HUES6 (cell line): ENCODE measurements at regions not wholly inside any gene's neighbourhood (a gene's known extent, or its start where the extent isn't known, plus 50 kb on each side); places are given as distances from the start of the nearest gene placed in this dataset.

Experiments
- H3K27ac ChIP-seq: 2 replicates; pipeline ENCODE4 v1.7.0; 2013; ENCODE audit warnings: low read depth, mild to moderate bottlenecking, low read length, inconsistent platforms
- H3K27me3 ChIP-seq: 2 replicates; pipeline ENCODE4 v1.6.1; 2013; ENCODE audit warnings: low read length; ENCODE audit not compliant: control insufficient read depth, insufficient read depth
- H3K36me3 ChIP-seq: 2 replicates; pipeline ENCODE4 v1.6.1; 2013; ENCODE audit warnings: low read length; ENCODE audit not compliant: control insufficient read depth, insufficient read depth
- H3K4me1 ChIP-seq: 2 replicates; pipeline ENCODE4 v1.6.1; 2013; ENCODE audit warnings: low read length; ENCODE audit not compliant: control insufficient read depth, insufficient read depth
- H3K4me3 ChIP-seq: 2 replicates; pipeline ENCODE4 v1.5.1; 2013; ENCODE audit warnings: low read depth, low read length
- H3K9ac ChIP-seq: one replicate; pipeline ENCODE4 v1.6.1; 2013; ENCODE audit warnings: mild to moderate bottlenecking, low read length
- H3K9me3 ChIP-seq: 2 replicates; pipeline ENCODE4 v1.6.1; 2013; ENCODE audit warnings: low read depth, low read length; ENCODE audit not compliant: control insufficient read depth, insufficient read depth

- H3K36me3 ChIP-seq, result no peaks in the 10 kb centered on the region
- no peaks in the 10 kb centered on the region for H3K27me3 ChIP-seq
- no peak overlapping the region for H3K9ac ChIP-seq
- H3K4me1 ChIP-seq, result peaks cover 21% of the 10 kb centered on the region
- H3K4me3 ChIP-seq, result no peak overlapping the region; the same call in 1 of the 2 replicates
- no peaks in the 10 kb centered on the region for H3K9me3 ChIP-seq
- H3K27ac ChIP-seq, result no peak overlapping the region
Observed at GRCh38 chr7:27344471-27344870, 101.9 kb downstream of the EVX1 start.

GRCh38 chr7:27345164-27345887, 102.7 kb downstream of the EVX1 start:
- Histone ChIP-seq H3K27ac (no peak overlapping the region), H3K36me3 (no peaks in the 10 kb centered on the region), H3K9me3 (no peaks in the 10 kb centered on the region), H3K9ac (no peak overlapping the region), H3K27me3 (no peaks in the 10 kb centered on the region), H3K4me1 (peaks cover 21% of the 10 kb centered on the region), H3K4me3 (no peak overlapping the region)

GRCh38 chr7:27345997-27346396, 103.4 kb downstream of the EVX1 start:
- H3K9ac ChIP-seq, result no peak overlapping the region
- H3K4me1 ChIP-seq, result peaks cover 21% of the 10 kb centered on the region
- H3K36me3 ChIP-seq, result no peaks in the 10 kb centered on the region
- H3K9me3 ChIP-seq, result no peaks in the 10 kb centered on the region
- no peak overlapping the region for H3K27ac ChIP-seq
- H3K27me3 ChIP-seq, result no peaks in the 10 kb centered on the region
- no peak overlapping the region for H3K4me3 ChIP-seq

DNA sequence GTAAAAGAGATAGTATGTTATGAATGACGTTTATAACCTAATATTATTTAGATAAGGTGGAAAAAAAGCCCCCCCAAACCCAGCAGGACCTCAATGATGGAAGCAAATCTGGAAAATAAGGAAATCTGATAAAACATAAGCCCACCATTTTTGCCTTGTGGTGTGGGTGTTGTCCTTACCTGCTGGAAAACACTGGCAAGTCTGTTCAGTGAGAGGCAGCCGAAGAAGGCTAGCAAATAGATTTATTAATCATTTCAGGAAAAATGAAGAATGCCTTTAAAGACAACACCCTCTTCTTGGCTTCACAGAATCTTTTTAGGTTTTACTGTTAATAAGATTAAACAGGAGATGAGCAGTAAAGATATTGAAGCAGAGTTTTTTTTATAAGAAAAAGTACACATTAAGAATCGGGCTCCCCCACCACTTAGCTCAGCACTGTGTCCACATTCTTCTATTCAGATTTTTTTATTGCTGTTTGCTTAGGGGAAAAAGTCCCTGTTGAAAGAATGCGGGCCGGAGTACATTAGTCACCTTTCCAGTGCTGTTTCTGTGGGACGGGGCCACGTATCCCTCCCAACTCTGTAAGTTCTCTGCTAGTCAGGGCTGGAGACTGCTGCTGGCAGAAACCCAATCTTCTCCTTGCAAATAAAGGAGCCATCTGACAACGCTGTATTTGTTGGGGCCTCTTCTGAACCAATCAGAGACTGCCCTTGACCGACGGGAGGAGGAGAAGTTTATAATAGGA, 104.1 kb downstream of the EVX1 start:
- H3K27me3 ChIP-seq, result no peaks in the 10 kb centered on the region
- H3K4me3 ChIP-seq, result no peak overlapping the region
- H3K27ac ChIP-seq, result no peak overlapping the region
- no peak overlapping the region for H3K9ac ChIP-seq
- no peaks in the 10 kb centered on the region for H3K9me3 ChIP-seq
- H3K4me1 ChIP-seq, result peaks cover 21% of the 10 kb centered on the region
- H3K36me3 ChIP-seq, result no peaks in the 10 kb centered on the region

- H3K27me3 ChIP-seq, result no peaks in the 10 kb centered on the region
- no peak overlapping the region for H3K9ac ChIP-seq
- no peak overlapping the region for H3K27ac ChIP-seq
Observed at GRCh38 chr7:27347276-27347640, 104.7 kb downstream of the EVX1 start.

DNA sequence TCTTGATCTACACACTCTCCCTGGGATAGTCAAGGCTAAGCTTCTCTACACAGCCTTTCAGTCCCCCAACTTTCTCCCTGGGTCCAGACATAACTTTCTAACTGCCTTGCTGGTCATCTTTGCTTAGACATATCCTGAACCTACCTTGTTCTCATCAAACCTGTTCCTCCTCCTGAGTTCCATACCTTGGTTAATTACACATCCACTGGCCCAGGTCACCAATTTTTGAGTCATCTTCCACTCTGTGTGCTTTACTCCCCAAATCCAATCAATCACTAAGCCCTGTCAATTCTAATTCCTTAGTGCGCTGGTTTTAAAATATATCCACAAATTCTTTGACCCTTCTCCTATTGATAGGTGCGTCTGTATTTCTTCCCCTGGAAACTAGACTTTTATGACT, 107.0 kb downstream of the EVX1 start:
- Histone ChIP-seq H3K27me3 (no peaks in the 10 kb centered on the region), H3K9ac (no peak overlapping the region), H3K27ac (no peak overlapping the region), H3K36me3 (no peaks in the 10 kb centered on the region), H3K9me3 (no peaks in the 10 kb centered on the region), H3K4me3 (no peak overlapping the region), H3K4me1 (peaks cover 17% of the 10 kb centered on the region)

More at GRCh38 chr7:27347276-27347640, 104.7 kb downstream of the EVX1 start:
- H3K4me3 ChIP-seq, result no peak overlapping the region
- peaks cover 21% of the 10 kb centered on the region for H3K4me1 ChIP-seq
- no peaks in the 10 kb centered on the region for H3K36me3 ChIP-seq
- no peaks in the 10 kb centered on the region for H3K9me3 ChIP-seq

GRCh38 chr7:27351137-27351536, 108.5 kb downstream of the EVX1 start:
- Histone ChIP-seq H3K9me3 (no peaks in the 10 kb centered on the region), H3K36me3 (no peaks in the 10 kb centered on the region), H3K27ac (no peak overlapping the region), H3K4me3 (no peak overlapping the region), H3K4me1 (peaks cover 10% of the 10 kb centered on the region; the same call in 1 of the 2 replicates), H3K27me3 (no peaks in the 10 kb centered on the region), H3K9ac (no peak overlapping the region)

DNA sequence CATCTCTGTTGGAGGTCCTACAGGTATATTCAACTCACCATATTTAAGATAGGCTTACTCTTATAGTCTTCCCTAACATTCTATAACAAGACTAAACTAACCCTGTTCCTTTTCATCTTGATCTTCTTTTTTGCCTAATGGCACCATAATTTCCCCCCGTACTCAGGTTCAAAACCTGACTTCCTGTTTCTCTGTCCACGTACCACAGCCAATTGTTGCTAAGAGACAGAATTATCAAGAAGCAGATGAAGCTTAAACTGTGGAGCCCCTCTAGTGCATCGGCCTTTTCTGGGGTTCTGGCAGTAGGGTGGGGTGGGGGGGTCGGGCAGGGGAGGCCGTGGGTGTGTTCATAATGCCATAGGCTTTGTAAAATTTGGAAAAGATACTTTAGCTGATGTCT, 109.2 kb downstream of the EVX1 start:
- Histone ChIP-seq H3K4me3 (no peak overlapping the region), H3K27me3 (no peaks in the 10 kb centered on the region)

GRCh38 chr7:27359181-27360125, 116.9 kb downstream of the EVX1 start:
- Histone ChIP-seq H3K27me3 (no peaks in the 10 kb centered on the region), H3K27ac (no peak overlapping the region), H3K9ac (no peak overlapping the region), H3K36me3 (no peaks in the 10 kb centered on the region), H3K4me3 (no peak overlapping the region), H3K4me1 (no peaks in the 10 kb centered on the region), H3K9me3 (no peaks in the 10 kb centered on the region)

More for the DNA sequence above, 109.2 kb downstream of the EVX1 start:
- Histone ChIP-seq H3K9ac (no peak overlapping the region), H3K4me1 (peaks cover 6% of the 10 kb centered on the region; the same call in 1 of the 2 replicates), H3K9me3 (no peaks in the 10 kb centered on the region), H3K27ac (no peak overlapping the region), H3K36me3 (no peaks in the 10 kb centered on the region)

DNA sequence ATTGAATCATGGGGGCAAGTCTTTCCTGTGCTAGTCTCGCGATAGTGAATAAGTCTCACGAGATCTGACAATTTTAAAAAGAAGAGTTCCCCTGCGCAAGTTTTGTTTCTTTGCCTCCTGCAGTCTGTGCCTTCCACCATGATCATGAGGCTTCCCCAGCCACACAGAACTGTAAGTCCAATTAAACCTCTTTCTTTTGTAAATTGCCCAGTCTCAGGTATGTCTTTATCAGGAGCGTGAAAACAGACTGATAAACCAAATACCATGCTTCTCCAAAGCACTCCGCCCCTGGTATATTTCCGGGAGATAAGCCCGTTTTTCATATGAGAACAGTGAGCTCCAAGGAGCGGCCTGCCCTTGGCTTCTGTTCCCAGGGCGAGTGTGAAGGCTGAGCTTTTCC, 118.9 kb downstream of the EVX1 start:
- no peaks in the 10 kb centered on the region for H3K27me3 ChIP-seq
- no peak overlapping the region for H3K9ac ChIP-seq
- no peaks in the 10 kb centered on the region for H3K4me1 ChIP-seq
- no peaks in the 10 kb centered on the region for H3K9me3 ChIP-seq
- no peak overlapping the region for H3K4me3 ChIP-seq
- no peak overlapping the region for H3K27ac ChIP-seq
- H3K36me3 ChIP-seq, result no peaks in the 10 kb centered on the region
